Superior temporal gyrus (tissue), 1 donor: ENCODE measurements at regions not wholly inside any gene's neighbourhood (a gene's known extent, or its start where the extent isn't known, plus 50 kb on each side); places are given as distances from the start of the nearest gene placed in this dataset.
A peak's percentile ranks its signal among the peaks of the same experiment; 100 is the strongest.

Experiments used
- DNase-seq: peaks from one replicate; pipeline ENCODE4 v3.0.0-alpha.2; 2016; ENCODE audit errors: extremely low spot score

- no peak for DNase-seq
Observed at GRCh38 chr18:51813740-51814139, 526.3 kb upstream of the DCC start.

DNA sequence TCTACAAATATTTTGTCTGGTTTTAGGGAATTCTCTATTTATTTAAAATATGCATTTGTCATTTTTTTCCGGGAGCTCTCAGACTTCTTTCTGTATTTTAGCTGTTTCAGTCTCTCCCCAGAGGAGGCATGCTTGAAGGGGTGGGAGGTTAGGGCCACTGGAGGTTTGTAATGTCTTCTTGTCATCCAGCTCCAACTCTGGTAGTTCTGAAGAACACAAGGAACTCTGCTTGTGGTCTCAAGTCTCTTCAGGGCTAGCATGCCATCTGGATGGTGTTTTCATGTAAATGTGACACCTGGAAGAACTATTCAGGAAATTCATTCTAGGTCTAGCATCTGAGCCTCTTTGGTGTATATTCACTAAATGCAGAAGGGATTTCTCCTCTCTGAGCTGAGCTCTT, 518.4 kb upstream of the DCC start:
- DNase-seq = no peak

GRCh38 chr18:51824746-51825145, 515.3 kb upstream of the DCC start:
- no peak for DNase-seq

GRCh38 chr18:51833850-51834249, 506.1 kb upstream of the DCC start:
- DNase-seq = no peak

- DNase-seq = no peak
Observed at GRCh38 chr18:51848702-51849101, 491.3 kb upstream of the DCC start.

- no peak for DNase-seq
Observed at GRCh38 chr18:51852681-51853080, 487.3 kb upstream of the DCC start.

GRCh38 chr18:51857989-51858388, 482.0 kb upstream of the DCC start:
- peak; percentile 49 for DNase-seq

GRCh38 chr18:51861046-51861445, 479.0 kb upstream of the DCC start:
- no peak for DNase-seq

DNA sequence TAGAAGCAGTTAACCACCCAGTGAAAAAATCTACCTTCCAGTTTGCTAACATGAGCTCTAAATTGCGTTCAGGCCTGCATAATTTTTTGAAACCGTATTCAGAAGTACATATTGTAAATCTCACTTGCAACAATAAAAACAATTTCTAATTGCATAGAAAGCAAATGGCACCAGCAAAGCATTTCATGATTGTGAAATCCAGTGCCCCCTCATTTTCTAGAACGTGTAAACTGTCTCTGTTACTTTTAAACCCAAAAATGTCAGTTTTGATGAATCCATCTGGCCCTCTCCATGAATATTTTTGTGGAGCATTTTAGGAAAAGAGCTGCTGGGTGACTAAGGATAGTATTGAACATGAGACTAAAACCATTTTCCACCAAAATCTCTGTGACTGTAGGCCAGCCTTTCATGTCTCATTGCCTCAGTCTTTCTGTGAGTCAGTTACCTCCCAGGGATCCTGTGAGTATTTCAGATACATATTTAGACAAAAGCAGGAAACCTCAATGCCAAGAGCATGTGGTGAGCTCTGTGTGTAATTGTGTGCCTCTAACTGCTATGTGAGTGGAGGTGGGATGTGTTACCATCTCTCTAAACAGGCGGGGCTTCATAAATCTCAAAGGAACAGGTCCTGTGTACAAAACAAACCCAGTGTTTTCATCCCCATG, 477.8 kb upstream of the DCC start:
- DNase-seq = peak; percentile 26

- no peak for DNase-seq
Observed at GRCh38 chr18:51864219-51864965, 475.6 kb upstream of the DCC start.

- DNase-seq = no peak
Observed at GRCh38 chr18:51865538-51865937, 474.5 kb upstream of the DCC start.

GRCh38 chr18:51867767-51868166, 472.2 kb upstream of the DCC start:
- DNase-seq = no peak

- DNase-seq = no peak
Observed at GRCh38 chr18:51878724-51879123, 461.3 kb upstream of the DCC start.

DNA sequence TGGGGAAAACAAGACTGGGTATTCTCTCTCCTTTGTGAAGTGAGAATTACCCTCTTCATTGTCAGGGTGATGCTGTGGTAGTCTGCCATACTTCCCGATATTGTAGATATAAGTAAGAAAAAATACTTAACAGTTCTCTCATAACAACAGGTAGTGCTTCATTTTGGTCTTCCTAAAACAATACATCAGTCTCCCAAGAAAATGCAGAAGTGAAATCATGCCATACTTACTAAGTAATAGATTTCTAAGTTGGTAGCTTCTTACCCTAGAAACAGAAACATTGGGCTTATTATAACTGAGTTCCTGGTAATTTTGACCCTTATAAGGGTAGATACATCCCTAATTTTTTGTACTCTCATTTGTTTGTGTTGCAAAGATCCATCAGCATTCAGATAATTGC, 460.7 kb upstream of the DCC start:
- DNase-seq = no peak

- no peak for DNase-seq
Observed at GRCh38 chr18:51881394-51881793, 458.6 kb upstream of the DCC start.

DNA sequence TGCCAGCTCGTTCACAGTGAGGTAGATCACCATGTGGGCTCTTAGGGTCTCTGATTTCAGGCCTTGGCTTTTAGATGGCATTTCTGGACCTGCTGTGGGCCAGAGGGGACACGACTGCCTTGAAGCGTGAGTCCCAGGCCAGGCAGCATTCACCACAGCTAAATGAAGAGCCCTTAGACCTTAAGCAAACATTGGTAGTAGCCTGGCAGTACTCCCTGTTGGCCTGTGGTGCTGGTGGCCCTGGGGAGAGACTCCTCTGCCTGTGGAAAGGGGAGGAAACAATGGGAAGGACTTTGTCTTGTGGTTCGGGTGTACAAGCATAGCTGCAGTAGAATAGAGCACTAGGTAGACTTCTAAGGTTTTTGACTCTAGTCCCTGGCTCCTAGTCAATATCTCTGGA, 456.0 kb upstream of the DCC start:
- DNase-seq = no peak

DNA sequence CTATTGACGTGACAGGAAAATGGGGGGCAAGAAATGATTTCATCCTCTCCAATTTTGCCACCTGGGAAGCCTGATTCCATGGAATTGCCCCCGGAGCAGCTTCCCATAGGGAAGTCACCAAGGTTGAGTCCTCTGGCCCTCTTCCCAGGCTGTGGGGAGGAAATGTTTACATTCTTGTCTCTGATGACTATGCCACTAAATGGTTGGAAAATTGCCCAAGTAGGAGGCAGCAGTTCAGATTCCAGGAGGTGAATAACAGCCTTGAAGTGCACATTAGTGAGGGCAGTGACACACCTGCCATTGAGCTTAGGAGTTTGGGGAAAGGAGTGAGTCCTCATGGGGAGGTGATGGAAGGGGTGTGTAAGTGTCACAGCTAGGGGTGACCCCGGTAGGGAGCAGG, 449.2 kb upstream of the DCC start:
- DNase-seq = no peak

GRCh38 chr18:51891876-51892275, 448.1 kb upstream of the DCC start:
- DNase-seq = no peak

DNA sequence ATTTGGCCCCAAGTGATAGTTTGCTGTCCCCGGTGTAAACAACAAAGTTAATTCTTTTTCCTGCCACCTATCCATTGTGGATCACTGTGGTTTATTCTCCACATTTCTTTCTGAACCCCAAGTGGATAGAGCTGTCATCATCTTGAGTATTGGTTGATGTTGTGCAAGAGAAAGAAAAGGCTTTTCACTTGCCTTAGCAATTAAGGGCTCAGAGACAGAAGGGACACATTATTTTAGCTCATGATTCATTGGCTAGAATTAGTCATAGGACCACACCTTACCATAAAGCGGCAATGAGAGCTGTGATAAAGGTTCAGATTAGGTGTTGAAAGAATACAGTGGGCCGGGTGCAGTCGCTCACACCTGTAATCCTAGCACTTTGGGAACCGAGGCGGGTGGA, 442.1 kb upstream of the DCC start:
- no peak for DNase-seq

GRCh38 chr18:51907687-51908597, 432.1 kb upstream of the DCC start:
- DNase-seq = no peak

DNA sequence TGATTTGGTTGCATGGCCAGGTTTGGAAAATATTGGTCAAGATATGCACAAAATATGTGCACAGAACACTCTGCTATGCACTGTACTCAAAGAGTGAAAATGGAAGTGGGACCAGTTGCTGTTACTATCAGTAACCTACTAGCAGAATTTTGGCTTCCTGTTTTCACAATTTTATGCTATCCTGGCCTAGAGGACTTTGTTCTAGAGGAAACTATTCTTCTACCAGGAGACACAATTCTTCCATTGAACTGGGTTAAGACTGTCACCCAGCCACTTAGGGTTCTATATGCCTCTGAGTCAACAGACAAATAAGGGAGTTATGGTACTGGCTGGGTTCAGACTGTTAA, 431.4 kb upstream of the DCC start:
- no peak for DNase-seq

DNA sequence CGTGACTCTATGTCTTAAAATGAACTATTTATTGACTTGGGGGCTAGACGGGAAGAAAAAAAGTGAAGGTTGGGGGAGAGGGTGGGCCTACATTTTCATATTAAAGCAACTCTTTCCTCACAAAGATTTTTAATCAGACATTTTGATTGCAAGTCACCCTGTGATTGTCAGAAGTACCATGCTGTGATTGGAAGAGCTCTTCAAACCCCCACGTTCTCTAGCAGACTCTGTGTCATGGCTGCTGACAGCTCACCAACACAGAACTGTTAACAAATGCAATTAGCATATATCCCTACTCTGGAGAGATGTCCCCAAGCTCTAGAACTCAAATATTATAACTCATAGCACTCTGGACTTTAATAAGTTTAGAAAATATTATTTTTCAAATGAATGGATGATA, 428.4 kb upstream of the DCC start:
- DNase-seq = no peak

DNA sequence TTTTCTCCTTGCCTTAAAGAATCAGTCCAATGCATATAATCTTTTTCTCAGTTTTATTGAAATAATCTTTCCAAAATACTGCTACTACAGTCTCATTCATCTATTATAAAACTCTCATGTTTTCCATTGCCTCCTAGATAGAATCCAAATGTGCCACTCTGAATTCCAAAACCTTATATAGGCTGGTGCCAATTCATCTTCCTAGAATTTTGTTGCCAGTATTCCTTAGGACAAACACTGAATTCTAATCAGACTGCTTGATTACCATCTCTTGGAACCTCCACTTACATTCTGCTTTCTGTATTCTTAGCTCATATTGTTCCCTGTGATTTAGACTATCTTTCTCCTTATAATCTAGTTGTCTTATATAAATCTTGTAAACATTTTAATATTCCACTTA, 427.6 kb upstream of the DCC start:
- DNase-seq = no peak
